ENCODE measurements at regions not wholly inside any gene's neighbourhood (a gene's known extent, or its start where the extent isn't known, plus 50 kb on each side); places are given as distances from the start of the nearest gene placed in this dataset.
A peak's percentile ranks its signal among the peaks of the same experiment; 100 is the strongest.

- Histone ChIP-seq H3K27me3 (ENCODE audit: insufficient read depth) (no peaks in the 10 kb centered on the region), H3F3A (replicated peaks; ENCODE audit: low read depth) (no peaks in the 10 kb centered on the region), H3K79me2 (replicated peaks; ENCODE audit: insufficient read depth) (no peaks in the 10 kb centered on the region), H4K20me1 (replicated peaks; ENCODE audit: insufficient read depth) (no peaks in the 10 kb centered on the region), H3K9me2 (ENCODE audit: insufficient read depth) (peaks cover 4% of the 10 kb centered on the region), H3K4me2 (no peak overlapping the region), H3K27ac (ENCODE audit: low read depth) (no peak overlapping the region), H2AFZ (no peak overlapping the region), H3K4me3 (no peak overlapping the region), H3K4me1 (ENCODE audit: insufficient read depth) (peaks cover 2% of the 10 kb centered on the region; the same call in 1 of the 2 replicates), H3K36me3 (ENCODE audit: insufficient read depth) (no peaks in the 10 kb centered on the region)
- Mint-ChIP-seq H3K27ac (no peak overlapping the region), H3K27me3 (ENCODE audit: insufficient read depth, low read depth, poor library complexity) (peaks cover 2% of the 10 kb centered on the region), H3K4me1 (peaks cover 1% of the 10 kb centered on the region; the same call in 2 of the 3 replicates), H3K36me3 (ENCODE audit: low read depth) (peaks cover 13% of the 10 kb centered on the region), H3K9me3 (peaks cover 24% of the 10 kb centered on the region), H3K4me3 (no peak overlapping the region)
- TF ChIP-seq EZH2phosphoT487 (IDR thresholded peaks at IDR 0.05; ENCODE audit: unreplicated experiment) (no peak), CTCF (conservative IDR thresholded peaks at IDR 0.05; ENCODE audit: low read depth in 2 of 2) (peak; percentile 23 to 47; a peak in 3 of 4 replicates)
- ATAC-seq (no peak), DNase-seq (ENCODE audit: low spot score) (no peak)
Observed at GRCh38 chr4:57211131-57211530, 100.9 kb upstream of the IGFBP7 start.

GRCh38 chr4:57206172-57206571, 96.0 kb upstream of the IGFBP7 start:
- H3K36me3 Mint-ChIP-seq (ENCODE audit: low read depth), result peaks cover 8% of the 10 kb centered on the region
- Histone ChIP-seq H3K4me3 (no peak overlapping the region), H3K9me2 (ENCODE audit: insufficient read depth) (peaks cover 9% of the 10 kb centered on the region), H3K36me3 (ENCODE audit: insufficient read depth) (no peaks in the 10 kb centered on the region), H3K27ac (ENCODE audit: low read depth) (no peak overlapping the region), H2AFZ (peak overlapping the region; percentile 21; the same call in 1 of the 2 replicates), H4K20me1 (replicated peaks; ENCODE audit: insufficient read depth) (no peaks in the 10 kb centered on the region), H3K27me3 (ENCODE audit: insufficient read depth) (no peaks in the 10 kb centered on the region), H3F3A (replicated peaks; ENCODE audit: low read depth) (no peaks in the 10 kb centered on the region), H3K4me2 (0 out of 2 replicates have a peak overlapping the region, but pooled peaks have one; percentile 31), H3K79me2 (replicated peaks; ENCODE audit: insufficient read depth) (no peaks in the 10 kb centered on the region), H3K4me1 (ENCODE audit: insufficient read depth) (peaks cover 8% of the 10 kb centered on the region; the same call in 1 of the 2 replicates)
- H3K4me1 Mint-ChIP-seq, result peaks cover 6% of the 10 kb centered on the region
- ATAC-seq (no peak), DNase-seq (ENCODE audit: low spot score) (peak; percentile 24)
- H3K4me3 Mint-ChIP-seq, result no peak overlapping the region
- peaks cover 12% of the 10 kb centered on the region for H3K9me3 Mint-ChIP-seq
- peaks cover 3% of the 10 kb centered on the region for H3K27me3 Mint-ChIP-seq (ENCODE audit: insufficient read depth, low read depth, poor library complexity)
- H3K27ac Mint-ChIP-seq, result no peak overlapping the region
- TF ChIP-seq ZNF114 (CRISPR knock-in tag; IDR thresholded peaks at IDR 0.05) (no peak), EZH2phosphoT487 (IDR thresholded peaks at IDR 0.05; ENCODE audit: unreplicated experiment) (no peak), ETS1 (IDR thresholded peaks at IDR 0.05) (no peak), NANOG (IDR thresholded peaks at IDR 0.05; ENCODE audit: borderline replicate concordance) (no peak), CREB1 (CRISPR knock-in tag; IDR thresholded peaks at IDR 0.05; ENCODE audit: low read depth) (no peak), EZH2 (IDR thresholded peaks at IDR 0.05; ENCODE audit: low read depth, unreplicated experiment) (no peak), REST (IDR thresholded peaks at IDR 0.05; ENCODE audit: unreplicated experiment) (no peak), POLR2AphosphoS5 (IDR thresholded peaks at IDR 0.05; ENCODE audit: low read depth) (no peak), ZNF331 (CRISPR knock-in tag; IDR thresholded peaks at IDR 0.05; ENCODE audit: low read depth) (no peak), JUNB (IDR thresholded peaks at IDR 0.05; ENCODE audit: unreplicated experiment) (no peak)

Data from GM23338 (cell line).